HG03354 (cell line): ENCODE measurements at regions not wholly inside any gene's neighbourhood (a gene's known extent, or its start where the extent isn't known, plus 50 kb on each side); places are given as distances from the start of the nearest gene placed in this dataset.

ENCODE experiments used
- ATAC-seq: cut with Tn5 transposase; IDR thresholded peaks from one replicate; pipeline ENCODE4 v1.9.1; 2021; ENCODE audit warnings: mild to moderate bottlenecking; ENCODE audit not compliant: unreplicated experiment, poor library complexity, severe bottlenecking

DNA sequence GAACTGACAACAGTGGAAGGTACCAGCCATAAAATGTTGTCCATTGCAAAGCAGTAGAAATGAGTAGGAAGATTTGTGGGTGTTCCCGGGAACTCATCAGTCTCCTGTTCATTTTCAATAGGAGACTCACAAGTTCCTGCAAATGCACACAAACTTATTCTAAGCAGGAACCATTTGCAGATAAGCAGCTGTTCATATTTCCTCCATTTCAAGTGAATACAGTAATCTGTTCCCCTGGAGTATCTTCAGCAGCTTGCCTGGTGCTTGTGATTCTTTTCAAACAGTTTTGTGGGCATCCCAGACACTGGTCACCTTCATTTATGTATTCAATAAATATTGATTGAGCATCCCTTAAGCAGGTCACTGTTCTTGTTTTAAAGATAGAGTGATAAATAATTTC, 1315.5 kb upstream of the C9orf72 start:
- no peak for ATAC-seq

GRCh38 chr9:28892538-28892937, 1319.3 kb upstream of the C9orf72 start:
- ATAC-seq = no peak

DNA sequence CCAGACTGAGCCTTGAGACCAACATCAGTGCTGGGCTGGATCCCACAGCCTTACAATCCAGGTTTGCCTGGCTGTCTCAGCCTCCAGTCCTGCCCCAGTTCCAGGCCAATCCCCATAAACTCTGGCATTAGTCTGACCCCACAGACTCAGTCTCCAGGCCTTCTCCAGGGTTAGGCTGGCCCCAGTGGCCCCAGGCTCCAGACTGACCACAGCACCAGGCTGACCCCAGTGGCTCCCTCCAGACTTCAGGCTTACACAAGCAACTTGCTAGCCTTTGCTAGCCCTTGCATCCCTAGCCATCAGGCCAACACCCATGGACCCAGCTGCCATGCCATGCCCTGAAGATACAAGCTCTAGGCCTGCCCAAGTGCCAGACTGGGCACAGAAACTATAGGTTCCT, 1326.0 kb upstream of the C9orf72 start:
- no peak for ATAC-seq

- ATAC-seq = no peak
Measured at GRCh38 chr9:28899926-28900325, 1326.6 kb upstream of the C9orf72 start.

DNA sequence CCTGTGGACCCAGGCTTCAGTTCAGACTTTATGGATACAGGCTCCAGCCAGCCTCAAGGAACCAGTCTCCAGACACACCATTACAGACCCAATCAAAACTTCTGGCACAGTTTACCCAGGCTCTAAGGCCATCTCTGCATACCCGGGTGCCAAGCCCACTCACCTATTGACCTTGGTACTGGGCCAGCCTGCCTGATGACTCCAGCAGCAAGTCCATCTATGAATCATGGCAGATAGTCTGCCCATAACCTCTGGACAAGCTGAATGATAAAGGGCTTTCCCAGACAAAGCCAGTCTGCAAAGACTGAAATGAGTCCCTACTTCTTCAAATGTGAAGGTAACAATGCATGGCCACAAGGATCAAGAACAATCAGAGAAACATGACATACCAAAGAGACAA, 1327.1 kb upstream of the C9orf72 start:
- no peak for ATAC-seq

DNA sequence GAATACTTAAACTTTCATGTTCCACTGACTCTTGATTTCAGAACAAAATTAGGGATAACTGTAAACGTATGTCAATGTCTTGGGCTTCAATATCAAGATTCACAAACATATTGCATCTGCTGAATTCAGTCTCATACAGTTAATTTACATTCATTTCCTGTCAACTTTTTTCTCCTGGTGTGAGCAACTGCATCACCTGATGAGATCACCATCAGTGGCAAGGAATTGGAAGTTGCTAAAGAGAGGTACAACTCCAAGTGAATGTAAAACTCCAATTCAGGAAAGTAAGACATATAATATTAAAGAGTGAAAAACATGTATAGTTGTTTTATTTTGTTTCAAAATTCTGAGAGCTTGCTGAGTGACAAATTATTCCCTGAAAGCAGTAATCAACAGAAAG, 1336.2 kb upstream of the C9orf72 start:
- ATAC-seq = no peak

DNA sequence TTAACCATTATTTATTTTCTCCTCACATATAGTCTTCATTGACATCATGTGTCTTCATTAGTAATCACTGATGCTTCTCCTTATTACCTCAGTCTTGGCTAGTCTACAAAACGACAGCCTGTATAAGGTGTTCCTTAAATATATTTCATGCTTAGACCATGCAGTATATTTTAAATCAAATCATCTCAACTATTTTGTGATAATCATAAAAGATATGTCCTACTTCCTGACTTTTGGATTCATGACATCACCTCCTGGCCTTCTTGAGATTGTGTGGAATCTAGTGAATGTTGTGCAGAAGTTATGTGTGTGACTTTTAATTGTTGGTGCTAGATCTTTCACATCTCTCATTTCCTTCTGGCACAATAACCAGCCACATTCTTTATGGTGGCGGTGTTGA, 1339.3 kb upstream of the C9orf72 start:
- no peak for ATAC-seq

DNA sequence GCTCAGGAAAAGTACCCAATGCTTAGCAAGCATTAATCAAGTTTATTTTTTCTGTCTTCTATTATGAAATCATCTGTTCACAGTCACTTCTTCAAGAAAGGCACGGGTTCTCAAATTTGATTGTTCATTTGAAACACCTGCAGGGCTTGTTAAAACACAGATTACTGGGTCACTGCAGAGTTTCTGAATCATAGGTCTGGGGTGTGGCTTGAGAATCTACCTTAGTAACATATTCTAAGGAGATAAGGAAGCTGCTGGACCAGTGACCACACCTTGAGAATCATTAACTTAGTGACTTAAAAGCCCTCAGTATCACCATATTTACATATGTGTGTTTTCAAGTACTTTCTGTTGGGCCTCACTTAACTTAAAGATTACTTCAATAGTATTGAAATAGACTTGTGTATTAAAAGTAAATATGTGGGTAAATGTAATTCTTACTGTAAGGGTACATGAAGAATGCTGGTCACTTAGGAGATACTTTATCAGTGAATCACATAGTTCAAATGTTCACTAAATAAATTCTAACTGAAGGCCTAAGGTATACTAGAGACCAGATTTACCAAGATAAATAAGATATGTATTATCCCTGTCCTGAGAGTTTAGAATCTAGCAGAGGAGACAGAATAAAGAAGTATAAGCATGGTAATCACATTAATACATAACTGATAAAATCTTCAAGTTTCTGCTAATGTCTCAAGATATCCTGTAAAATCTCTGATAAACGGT, 1342.1 kb upstream of the C9orf72 start:
- ATAC-seq = no peak

DNA sequence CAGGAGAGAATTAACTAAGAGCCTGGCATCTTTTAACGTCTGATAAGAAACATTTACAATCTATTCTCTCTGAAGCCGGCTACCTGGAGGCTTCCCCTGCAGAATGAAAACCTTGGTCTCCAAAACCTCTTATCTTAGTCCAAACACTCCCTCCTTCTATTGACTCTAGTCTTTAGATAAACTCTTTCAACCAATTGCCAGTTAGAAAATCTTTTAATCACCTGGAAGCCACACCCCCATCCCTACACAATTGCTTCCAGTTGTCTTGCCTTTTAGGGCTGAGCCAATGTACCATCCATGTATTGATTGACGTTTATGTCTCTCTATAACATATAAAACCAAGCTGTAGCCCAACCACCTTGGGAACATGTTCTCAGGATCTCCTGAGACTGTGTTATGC, 1343.1 kb upstream of the C9orf72 start:
- ATAC-seq = no peak

DNA sequence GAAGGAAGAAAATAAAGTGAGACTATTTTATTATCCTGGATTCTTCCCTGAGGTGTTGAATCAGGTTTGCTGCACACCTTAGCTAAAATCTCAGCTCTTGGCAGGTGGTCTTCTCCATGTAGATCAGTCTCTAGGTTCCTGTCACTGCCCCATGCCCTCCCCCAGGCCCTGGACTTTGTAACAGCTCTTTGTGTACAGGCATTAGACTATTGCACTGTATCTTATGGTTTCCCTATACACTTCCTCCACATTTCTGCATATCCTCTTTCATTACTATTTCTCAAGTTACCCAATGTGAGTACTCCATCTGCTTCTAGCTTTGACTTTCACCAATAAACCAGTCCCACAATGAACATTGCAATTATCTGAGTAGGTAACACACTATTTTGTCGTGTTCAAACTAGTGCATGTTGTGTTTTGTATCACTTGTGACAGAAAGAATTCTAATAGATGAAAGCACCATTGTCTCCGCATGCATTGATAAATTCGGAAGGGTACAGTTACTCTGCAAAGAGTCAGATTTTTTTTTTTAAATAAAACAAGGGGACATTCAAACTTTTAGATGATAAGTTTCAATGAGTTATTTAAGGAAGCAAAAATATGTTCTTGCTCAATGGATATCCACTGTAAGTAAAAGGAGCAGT, 1348.7 kb upstream of the C9orf72 start:
- no peak for ATAC-seq

- ATAC-seq = no peak
Measured at GRCh38 chr9:28922891-28923290, 1349.6 kb upstream of the C9orf72 start.

- ATAC-seq = no peak
Measured at GRCh38 chr9:28923351-28923750, 1350.1 kb upstream of the C9orf72 start.

DNA sequence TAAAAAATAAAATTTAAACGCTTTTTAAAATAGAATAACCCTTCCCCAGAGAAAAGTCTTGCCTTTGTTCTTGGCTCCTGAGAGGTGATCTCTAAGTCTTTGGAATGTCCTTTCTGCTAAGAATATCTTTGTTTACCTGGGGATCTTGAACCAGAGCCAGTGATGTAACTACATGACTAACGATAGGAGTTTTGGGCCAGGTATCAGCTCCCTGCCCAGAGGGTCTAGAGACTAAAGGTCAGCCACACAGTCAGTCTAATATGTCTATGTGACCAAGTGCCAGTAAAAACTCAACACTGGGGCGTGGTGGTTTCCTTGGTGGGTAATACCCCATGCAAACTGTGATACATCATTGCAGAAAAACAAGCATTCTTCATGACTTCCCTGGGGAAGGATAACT, 1351.9 kb upstream of the C9orf72 start:
- ATAC-seq = no peak

GRCh38 chr9:28926306-28926705, 1353.0 kb upstream of the C9orf72 start:
- no peak for ATAC-seq

- no peak for ATAC-seq
Measured at GRCh38 chr9:28927691-28928090, 1354.4 kb upstream of the C9orf72 start.

DNA sequence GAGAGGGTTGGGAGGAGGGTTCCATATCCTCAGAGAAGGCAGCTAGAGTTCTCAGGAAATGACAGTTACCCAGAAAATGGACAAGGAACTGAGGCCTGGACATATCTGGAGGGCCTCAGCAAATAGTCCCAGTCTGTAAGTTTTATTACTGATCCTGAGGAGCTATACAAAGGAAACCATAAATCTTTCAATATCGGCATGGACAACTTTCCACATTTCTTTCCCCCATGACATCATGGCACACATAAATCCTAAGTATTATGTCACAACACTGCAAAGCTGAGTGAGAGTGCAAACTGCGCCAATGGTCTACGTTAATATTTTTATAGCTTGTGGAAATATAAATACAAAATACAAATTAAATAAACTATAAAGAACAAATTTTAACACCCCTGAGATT, 1356.2 kb upstream of the C9orf72 start:
- ATAC-seq = no peak

GRCh38 chr9:28930766-28931165, 1357.5 kb upstream of the C9orf72 start:
- no peak for ATAC-seq

DNA sequence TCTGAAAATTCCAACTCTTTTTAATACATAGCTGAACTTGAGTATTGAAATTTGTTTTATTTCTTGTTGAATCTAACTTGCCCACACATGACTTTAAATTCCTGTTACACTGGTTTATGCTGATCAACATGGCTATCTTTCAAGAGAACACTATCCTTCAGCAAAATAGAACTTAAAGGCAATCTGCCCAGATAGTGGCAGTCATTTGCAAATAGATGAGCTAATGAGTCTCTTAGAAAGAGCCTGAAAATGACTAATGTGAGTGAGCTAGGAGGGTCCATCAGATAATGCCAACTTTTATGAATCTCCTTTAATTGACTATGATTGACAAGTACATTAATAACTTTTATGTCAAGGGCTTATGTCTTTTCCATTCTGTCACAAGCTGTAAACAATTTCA, 1360.8 kb upstream of the C9orf72 start:
- ATAC-seq = no peak

- no peak for ATAC-seq
Measured at GRCh38 chr9:28938981-28939380, 1365.7 kb upstream of the C9orf72 start.

DNA sequence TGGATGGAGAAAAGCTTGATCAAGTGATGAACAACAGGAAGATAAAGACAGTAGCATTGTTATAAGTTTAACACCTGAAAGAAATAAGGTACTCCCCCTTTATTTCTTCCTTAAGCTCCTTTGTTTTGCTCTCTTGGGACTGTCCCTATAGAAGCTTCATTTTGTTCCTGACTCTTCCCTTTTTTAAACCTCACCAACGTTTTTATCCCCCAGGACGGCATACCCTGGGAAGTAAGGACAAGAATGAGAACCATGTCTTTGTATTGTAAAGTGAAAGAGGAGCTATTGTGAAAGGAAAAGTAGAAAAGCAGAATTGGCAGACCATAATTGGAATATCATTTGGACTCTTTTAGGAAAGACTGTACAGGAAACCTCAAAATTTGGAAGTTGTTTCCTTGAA, 1368.6 kb upstream of the C9orf72 start:
- ATAC-seq = no peak

DNA sequence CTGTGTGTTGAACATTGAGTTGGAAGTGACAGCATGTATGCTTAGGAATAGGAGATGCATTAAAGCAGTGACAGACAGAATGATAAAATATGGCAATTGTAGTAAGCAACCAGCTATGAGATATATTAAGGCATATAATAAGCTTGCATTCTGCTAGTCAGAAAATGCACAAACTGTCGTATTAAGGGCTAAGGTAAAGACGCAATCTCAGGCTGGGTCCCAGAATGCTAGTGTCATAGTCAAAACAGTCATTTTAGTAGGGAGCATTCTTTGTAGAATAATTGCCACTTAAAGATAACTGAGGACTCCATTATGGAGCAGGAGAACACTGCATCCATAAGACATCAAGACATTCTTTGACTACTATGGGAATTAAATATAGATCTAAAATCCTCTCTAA, 1369.7 kb upstream of the C9orf72 start:
- ATAC-seq = no peak

DNA sequence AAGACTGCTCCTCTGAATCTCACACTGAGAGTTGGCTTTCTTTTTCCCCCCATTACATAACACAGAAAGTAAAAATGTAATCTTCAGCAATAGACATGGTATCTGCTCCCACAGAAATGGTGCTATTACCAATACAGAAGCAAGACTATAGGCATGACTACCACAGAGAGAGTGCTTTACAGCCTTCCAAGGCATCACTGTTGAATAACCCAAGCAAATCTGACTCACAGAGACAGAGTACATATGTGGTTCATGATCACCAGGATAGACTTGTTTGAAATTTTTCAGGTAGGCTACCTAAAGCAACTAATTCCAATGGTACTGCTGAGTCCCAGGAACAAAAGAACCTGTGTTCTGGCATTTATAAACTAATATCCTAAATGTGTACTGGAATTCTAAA, 1373.4 kb upstream of the C9orf72 start:
- no peak for ATAC-seq
